ENCODE measurements at regions not wholly inside any gene's neighbourhood (a gene's known extent, or its start where the extent isn't known, plus 50 kb on each side); places are given as distances from the start of the nearest gene placed in this dataset.

- Histone ChIP-seq H3K9ac (ENCODE audit: low read depth in 1 of 2, low read length in 2 of 2) (no peak overlapping the region), H3K4me3 (ENCODE audit: low read depth in 1 of 3, low read length in 3 of 3) (no peak overlapping the region), H3K9me3 (ENCODE audit: control insufficient read depth in 4 of 4, low read length in 3 of 4) (no peaks in the 10 kb centered on the region), H3K27ac (ENCODE audit: low read depth in 1 of 2, low read length in 2 of 2) (no peak overlapping the region), H3K36me3 (ENCODE audit: control insufficient read depth in 4 of 4, insufficient read depth in 3 of 4, low read depth in 1 of 4, low read length in 3 of 4) (no peaks in the 10 kb centered on the region), H3K4me1 (ENCODE audit: control insufficient read depth in 4 of 4, insufficient read depth in 4 of 4, low read length in 3 of 4) (no peaks in the 10 kb centered on the region), H3K27me3 (ENCODE audit: control insufficient read depth in 4 of 4, insufficient read depth in 4 of 4, low read length in 3 of 4) (no peaks in the 10 kb centered on the region)
- no peak for DNase-seq (ENCODE audit: low spot score)
- TF ChIP-seq YY1 (IDR thresholded peaks at IDR 0.05): no peak
- no peak for TF ChIP-seq REST (IDR thresholded peaks at IDR 0.05)
- no peak for TF ChIP-seq ATF3 (IDR thresholded peaks at IDR 0.05)
- TF ChIP-seq HNF4G (IDR thresholded peaks at IDR 0.05): no peak
- no peak for TF ChIP-seq ZBTB33 (IDR thresholded peaks at IDR 0.05)
- TF ChIP-seq TAF1 (conservative IDR thresholded peaks at IDR 0.05): no peak
- no peak for TF ChIP-seq CTCF (IDR thresholded peaks at IDR 0.05; ENCODE audit: low read depth, low read length, missing input control)
- no peak for TF ChIP-seq JUND (IDR thresholded peaks at IDR 0.05)
- no peak for TF ChIP-seq MAX (IDR thresholded peaks at IDR 0.05)
- no peak for TF ChIP-seq SP1 (IDR thresholded peaks at IDR 0.05)
- TF ChIP-seq HNF4A (conservative IDR thresholded peaks at IDR 0.05): no peak
- TF ChIP-seq RXRA (IDR thresholded peaks at IDR 0.05): no peak
- no peak for TF ChIP-seq NR2F2 (IDR thresholded peaks at IDR 0.05)
- TF ChIP-seq EGR1 (IDR thresholded peaks at IDR 0.05; ENCODE audit: low read depth in 2 of 2): no peak
- TF ChIP-seq FOXA2 (IDR thresholded peaks at IDR 0.05): no peak
- no peak for TF ChIP-seq RAD21 (IDR thresholded peaks at IDR 0.05)
- TF ChIP-seq GABPA (IDR thresholded peaks at IDR 0.05 in 1 of 2, conservative IDR thresholded peaks at IDR 0.05 in 1 of 2): no peak
- TF ChIP-seq FOXA1 (IDR thresholded peaks at IDR 0.05): no peak
- WGBS: 79% methylated on average over 3 of the region's 3 CpGs
These were observed 1186.1 kb downstream of the NLGN4X start for GRCh38 chrX:5042563-5042962.

Data from liver (tissue), 8 donors.